ENCODE measurements at regions not wholly inside any gene's neighbourhood (a gene's known extent, or its start where the extent isn't known, plus 50 kb on each side); places are given as distances from the start of the nearest gene placed in this dataset.
A peak's percentile ranks its signal among the peaks of the same experiment; 100 is the strongest.

DNA sequence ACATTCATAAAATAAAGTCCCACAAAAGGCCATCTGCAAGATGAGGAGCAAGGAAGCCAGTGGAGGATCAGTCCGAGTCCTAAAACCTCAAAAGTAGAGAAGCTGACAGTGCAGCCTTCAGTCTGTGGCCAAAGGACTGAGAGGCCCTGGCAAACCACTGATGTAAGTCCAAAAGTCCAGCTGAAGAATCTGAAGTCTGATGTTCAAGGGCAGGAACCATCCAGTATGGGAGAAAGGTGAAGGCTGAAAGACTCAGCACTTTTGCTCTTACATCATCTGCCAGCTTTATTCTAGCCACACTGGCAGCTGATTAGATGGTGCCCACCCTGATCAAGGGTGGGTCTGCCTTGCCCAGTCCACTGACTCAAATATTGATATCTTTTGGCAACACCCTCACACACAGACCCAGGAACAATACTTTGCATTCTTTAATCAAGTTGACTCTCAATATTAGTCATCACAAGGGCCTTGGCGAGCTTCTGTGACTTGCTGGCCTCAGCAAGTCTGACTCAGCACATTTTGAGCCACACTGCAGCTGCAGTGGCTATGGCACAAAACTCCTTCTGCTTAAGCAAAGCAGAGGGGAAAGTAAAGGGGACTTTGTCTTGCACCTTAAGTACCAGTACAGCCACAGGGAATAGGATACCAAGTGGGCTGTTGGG is 1370.3 kb upstream of the CITED2 start:
- H3K27me3 ChIP-seq (replicated peaks; ENCODE audit: insufficient read depth), result no peaks in the 10 kb centered on the region
- H3K79me2 ChIP-seq (ENCODE audit: insufficient read depth), result no peaks in the 10 kb centered on the region
- H3K9me3 ChIP-seq (ENCODE audit: low read depth), result no peaks in the 10 kb centered on the region
- H3K27ac ChIP-seq, result no peak overlapping the region
- peak; percentile 75 for DNase-seq
- H3F3A ChIP-seq (ENCODE audit: insufficient read depth), result no peaks in the 10 kb centered on the region
- H3K36me3 ChIP-seq (ENCODE audit: low read depth), result no peaks in the 10 kb centered on the region
- 48 to 52% methylated on average over 2 of the region's 2 CpGs for WGBS, 2 experiments (ENCODE audit: low coverage in 1 of 2, low lambda C conversion rate in 2 of 2, missing lambda C conversion rate in 2 of 2)
- in situ Hi-C loops (cut with MboI), result no loop called here
- no peaks in the 10 kb centered on the region for H4K20me1 ChIP-seq (ENCODE audit: insufficient read depth)
- no peak overlapping the region for H3K9ac ChIP-seq
- no peaks in the 10 kb centered on the region; the same call in 1 of the 2 replicates for H3K4me1 ChIP-seq (ENCODE audit: insufficient read depth)
- H3K4me2 ChIP-seq (ENCODE audit: unreplicated experiment), result no peak overlapping the region
- TF ChIP-seq EZH2phosphoT487 (IDR thresholded peaks at IDR 0.05; ENCODE audit: insufficient read depth, low read depth) (no peak), EZH2 (IDR thresholded peaks at IDR 0.05; ENCODE audit: insufficient read depth, poor library complexity, severe bottlenecking) (no peak)
- H3K4me3 ChIP-seq, result no peak overlapping the region
- H2AFZ ChIP-seq, result no peak overlapping the region
- no peaks in the 10 kb centered on the region for H3K9me2 ChIP-seq (ENCODE audit: insufficient read depth)

DNA sequence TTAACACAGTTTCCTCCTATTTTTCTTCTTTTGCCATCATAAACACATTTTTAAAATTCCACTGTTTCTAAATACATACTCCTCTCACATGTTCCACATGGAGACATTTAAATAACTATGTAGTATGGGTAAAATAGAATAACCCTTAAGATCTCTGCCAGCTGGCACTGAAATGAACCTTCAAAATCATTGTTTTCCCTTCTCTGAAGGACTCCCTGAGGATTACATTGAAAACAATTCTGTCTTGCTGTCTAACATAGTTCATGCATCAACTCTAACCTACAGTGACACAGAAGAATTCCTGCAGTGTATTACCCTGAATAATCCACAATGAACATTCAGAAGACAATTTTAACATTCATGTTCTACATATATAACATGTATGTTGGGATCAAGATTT is 1361.8 kb upstream of the CITED2 start:
- Histone ChIP-seq H4K20me1 (ENCODE audit: insufficient read depth) (no peaks in the 10 kb centered on the region), H3F3A (ENCODE audit: insufficient read depth) (no peaks in the 10 kb centered on the region), H3K9me2 (ENCODE audit: insufficient read depth) (no peaks in the 10 kb centered on the region), H3K9ac (no peak overlapping the region), H3K4me3 (no peak overlapping the region), H3K4me1 (ENCODE audit: insufficient read depth) (peaks cover 5% of the 10 kb centered on the region; the same call in 1 of the 2 replicates), H3K4me2 (ENCODE audit: unreplicated experiment) (no peak overlapping the region), H3K79me2 (ENCODE audit: insufficient read depth) (no peaks in the 10 kb centered on the region), H3K27me3 (replicated peaks; ENCODE audit: insufficient read depth) (no peaks in the 10 kb centered on the region), H3K36me3 (ENCODE audit: low read depth) (no peaks in the 10 kb centered on the region), H3K27ac (no peak overlapping the region), H2AFZ (peak overlapping the region; percentile 29; the same call in 1 of the 2 replicates), H3K9me3 (ENCODE audit: low read depth) (no peaks in the 10 kb centered on the region)
- no peak for DNase-seq
- TF ChIP-seq EZH2 (IDR thresholded peaks at IDR 0.05; ENCODE audit: insufficient read depth, poor library complexity, severe bottlenecking) (no peak), EZH2phosphoT487 (IDR thresholded peaks at IDR 0.05; ENCODE audit: insufficient read depth, low read depth) (no peak)
- in situ Hi-C loops (cut with MboI), result no loop called here

DNA sequence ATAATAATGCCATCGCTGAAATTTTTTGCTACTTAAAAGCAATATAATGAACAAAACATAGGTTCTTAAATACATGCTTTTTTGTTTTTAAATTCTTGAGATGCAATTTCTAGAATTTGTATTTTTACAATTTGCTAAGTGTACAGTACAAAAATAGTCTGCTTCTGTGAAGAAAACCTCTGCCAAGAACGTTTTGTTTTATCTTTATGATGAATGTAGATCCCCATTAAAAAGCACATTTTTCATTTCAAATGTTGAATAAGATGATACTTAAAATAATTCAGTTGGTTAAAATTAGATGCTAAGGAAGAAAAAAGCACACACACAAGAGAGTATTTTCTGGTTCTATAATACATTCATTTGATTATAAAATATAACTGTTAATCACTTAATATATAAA is 1358.5 kb upstream of the CITED2 start:
- in situ Hi-C loops (cut with MboI), result no loop called here

DNA sequence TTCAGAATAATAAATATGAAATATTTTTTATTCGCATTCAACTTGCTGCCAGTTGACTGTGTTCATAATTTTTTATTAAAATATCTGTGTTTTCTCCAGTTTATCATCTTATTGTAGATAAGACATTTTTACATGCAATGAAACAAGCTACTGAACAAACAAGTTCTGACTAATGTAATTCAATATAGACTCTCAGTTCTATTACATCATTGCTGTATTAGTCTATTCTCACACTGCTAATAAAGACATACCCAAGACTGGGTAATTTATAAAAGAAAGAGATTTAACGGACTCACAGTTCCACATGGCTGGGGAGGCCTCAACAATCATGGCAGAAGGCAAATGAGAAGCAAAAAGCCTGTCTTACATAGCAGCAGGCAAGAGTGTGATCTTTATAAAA is 1357.7 kb upstream of the CITED2 start:
- DNase-seq, result no peak
- TF ChIP-seq EZH2phosphoT487 (IDR thresholded peaks at IDR 0.05; ENCODE audit: insufficient read depth, low read depth) (no peak), EZH2 (IDR thresholded peaks at IDR 0.05; ENCODE audit: insufficient read depth, poor library complexity, severe bottlenecking) (no peak)
- no peaks in the 10 kb centered on the region for H4K20me1 ChIP-seq (ENCODE audit: insufficient read depth)
- H3K36me3 ChIP-seq (ENCODE audit: low read depth), result no peaks in the 10 kb centered on the region
- no peaks in the 10 kb centered on the region for H3K9me2 ChIP-seq (ENCODE audit: insufficient read depth)
- no peaks in the 10 kb centered on the region for H3K79me2 ChIP-seq (ENCODE audit: insufficient read depth)
- in situ Hi-C loops (cut with MboI), result no loop called here
- no peak overlapping the region for H3K4me2 ChIP-seq (ENCODE audit: unreplicated experiment)
- H3K27me3 ChIP-seq (replicated peaks; ENCODE audit: insufficient read depth), result no peaks in the 10 kb centered on the region
- WGBS, 2 experiments (ENCODE audit: low coverage in 1 of 2, low lambda C conversion rate in 2 of 2, missing lambda C conversion rate in 2 of 2), result 93% methylated on average over 2 of the region's 2 CpGs
- H3K9ac ChIP-seq, result no peak overlapping the region
- no peak overlapping the region for H3K27ac ChIP-seq
- no peak overlapping the region for H2AFZ ChIP-seq
- H3K4me1 ChIP-seq (ENCODE audit: insufficient read depth), result peaks cover 5% of the 10 kb centered on the region; the same call in 1 of the 2 replicates
- H3F3A ChIP-seq (ENCODE audit: insufficient read depth), result no peaks in the 10 kb centered on the region
- no peaks in the 10 kb centered on the region for H3K9me3 ChIP-seq (ENCODE audit: low read depth)
- H3K4me3 ChIP-seq, result no peak overlapping the region

More for the DNA sequence above, 1358.5 kb upstream of the CITED2 start:
- Histone ChIP-seq H2AFZ (no peak overlapping the region), H3K27me3 (replicated peaks; ENCODE audit: insufficient read depth) (no peaks in the 10 kb centered on the region), H3K27ac (no peak overlapping the region), H3K4me2 (ENCODE audit: unreplicated experiment) (no peak overlapping the region), H3K9ac (no peak overlapping the region), H3K4me3 (no peak overlapping the region), H3K79me2 (ENCODE audit: insufficient read depth) (no peaks in the 10 kb centered on the region), H3K4me1 (ENCODE audit: insufficient read depth) (peaks cover 5% of the 10 kb centered on the region; the same call in 1 of the 2 replicates), H4K20me1 (ENCODE audit: insufficient read depth) (no peaks in the 10 kb centered on the region), H3K9me3 (ENCODE audit: low read depth) (no peaks in the 10 kb centered on the region), H3K9me2 (ENCODE audit: insufficient read depth) (no peaks in the 10 kb centered on the region), H3K36me3 (ENCODE audit: low read depth) (no peaks in the 10 kb centered on the region), H3F3A (ENCODE audit: insufficient read depth) (no peaks in the 10 kb centered on the region)
- WGBS, 2 experiments (ENCODE audit: low coverage in 1 of 2, low lambda C conversion rate in 2 of 2, missing lambda C conversion rate in 2 of 2), result 53 to 61% methylated on average over 2 of the region's 2 CpGs
- TF ChIP-seq EZH2 (IDR thresholded peaks at IDR 0.05; ENCODE audit: insufficient read depth, poor library complexity, severe bottlenecking) (no peak), EZH2phosphoT487 (IDR thresholded peaks at IDR 0.05; ENCODE audit: insufficient read depth, low read depth) (no peak)
- no peak for DNase-seq

Data from GM23248 (cell line).